Loucy (cell line): ENCODE measurements at regions not wholly inside any gene's neighbourhood (a gene's known extent, or its start where the extent isn't known, plus 50 kb on each side); places are given as distances from the start of the nearest gene placed in this dataset.

Source experiments
- CTCF ChIP-seq: fragments of 200-600 bp; sonication (generic); conservative IDR thresholded peaks from 2 replicates; pipeline ENCODE4 v1.5.1; 2014; ENCODE audit warnings: mild to moderate bottlenecking, antibody characterized with exemption, low read length
- EZH2phosphoT487 ChIP-seq: fragments of 200-600 bp; IDR thresholded peaks from 2 replicates; pipeline ENCODE4 v1.6.1; 2018; ENCODE audit warnings: antibody characterized with exemption, mild to moderate bottlenecking, moderate library complexity, borderline replicate concordance

- TF ChIP-seq CTCF (no peak), EZH2phosphoT487 (no peak)
These were observed 84.4 kb upstream of the HIF1A start for GRCh38 chr14:61610900-61611299.
